HG02610 (cell line): ENCODE measurements at regions not wholly inside any gene's neighbourhood (a gene's known extent, or its start where the extent isn't known, plus 50 kb on each side); places are given as distances from the start of the nearest gene placed in this dataset.
A peak's percentile ranks its signal among the peaks of the same experiment; 100 is the strongest.

Experiments used
- ATAC-seq: cut with Tn5 transposase; IDR thresholded peaks from one replicate; pipeline ENCODE4 v1.9.1; 2021; ENCODE audit warnings: mild to moderate bottlenecking, moderate library complexity; ENCODE audit not compliant: unreplicated experiment

DNA sequence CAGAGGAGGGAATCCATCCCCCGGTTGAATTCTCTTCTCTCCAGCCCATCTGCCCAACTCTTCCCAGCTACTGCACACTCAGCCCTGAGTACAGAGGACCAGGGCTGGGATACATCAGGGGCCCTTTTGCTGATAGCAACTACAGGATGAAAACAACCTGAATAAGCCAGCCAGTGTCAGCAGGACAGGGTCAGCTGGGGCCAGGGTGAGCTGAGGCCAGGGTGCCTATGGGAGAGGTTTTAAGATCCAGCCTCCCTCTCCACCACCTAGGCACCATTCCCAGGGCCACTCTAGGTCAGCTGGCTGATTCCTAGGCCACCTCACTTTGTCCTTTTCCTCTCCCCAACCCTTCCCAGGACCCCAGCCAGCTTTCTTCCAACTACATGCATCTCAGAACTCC, 83.8 kb downstream of the MRPL46 start:
- no peak for ATAC-seq

DNA sequence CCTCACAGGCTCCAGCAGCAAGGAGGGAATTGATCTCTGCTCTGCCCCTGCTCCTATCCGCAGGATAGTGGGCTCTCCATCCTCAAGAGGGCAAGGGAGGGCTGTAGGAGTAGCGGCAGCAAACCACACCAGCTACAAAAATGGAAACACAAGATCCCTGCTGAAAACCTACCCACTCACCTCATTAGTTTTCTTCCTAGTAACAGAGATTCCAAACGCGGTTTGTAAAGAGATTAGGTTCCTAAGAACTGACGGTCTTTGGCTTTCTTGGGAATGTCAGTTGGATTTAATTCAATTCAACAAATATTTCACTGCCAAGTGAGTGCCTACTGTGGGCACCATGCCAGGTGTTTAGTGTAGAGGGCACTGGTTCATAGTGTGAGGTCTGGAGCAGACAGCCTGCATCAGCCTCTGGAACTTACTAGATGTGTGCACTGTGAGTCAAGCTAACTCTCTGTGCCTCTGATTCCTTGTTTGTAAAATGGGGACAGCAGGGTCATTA, 84.7 kb downstream of the MRPL46 start:
- no peak for ATAC-seq

DNA sequence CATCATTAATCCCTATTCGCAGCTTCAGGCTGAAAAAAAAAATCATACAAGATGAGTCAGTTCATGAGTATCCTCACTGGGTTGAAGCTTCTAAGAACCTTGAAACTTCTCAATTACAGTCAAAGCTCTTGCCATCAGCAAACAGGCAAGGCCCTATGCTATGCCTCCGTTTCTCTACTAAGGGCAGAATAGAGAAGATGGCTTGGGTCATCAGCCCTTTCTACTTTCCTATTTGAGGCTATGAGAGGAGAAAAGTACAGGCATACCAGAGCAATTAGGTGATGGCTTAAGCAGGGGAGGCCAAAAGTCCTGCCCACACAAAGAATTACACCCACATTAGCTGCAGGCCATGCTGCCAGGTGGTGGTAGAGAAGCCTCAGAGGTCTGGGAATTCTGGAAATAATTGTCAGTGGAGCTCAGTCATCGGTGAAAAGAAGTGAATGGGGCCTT, 89.0 kb downstream of the MRPL46 start:
- ATAC-seq = no peak

DNA sequence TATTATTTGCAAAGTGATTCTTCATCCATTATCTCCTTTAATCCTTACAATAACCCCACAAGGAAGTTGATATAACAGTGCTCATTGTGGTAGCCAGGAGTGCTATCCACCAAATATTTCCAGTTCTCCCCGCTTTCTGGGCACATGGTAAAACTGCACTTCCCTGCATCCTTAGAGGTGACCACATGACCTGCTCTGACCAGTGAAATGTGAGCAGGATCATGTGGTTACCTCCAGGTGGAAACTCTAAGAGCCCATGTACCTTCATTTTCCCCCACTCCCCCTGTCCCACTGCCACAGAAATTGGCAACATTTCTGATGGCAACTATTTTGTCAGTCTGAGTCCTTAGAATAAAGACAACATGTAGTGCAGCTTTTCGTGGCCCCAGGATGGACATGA, 89.7 kb downstream of the MRPL46 start:
- ATAC-seq = no peak

DNA sequence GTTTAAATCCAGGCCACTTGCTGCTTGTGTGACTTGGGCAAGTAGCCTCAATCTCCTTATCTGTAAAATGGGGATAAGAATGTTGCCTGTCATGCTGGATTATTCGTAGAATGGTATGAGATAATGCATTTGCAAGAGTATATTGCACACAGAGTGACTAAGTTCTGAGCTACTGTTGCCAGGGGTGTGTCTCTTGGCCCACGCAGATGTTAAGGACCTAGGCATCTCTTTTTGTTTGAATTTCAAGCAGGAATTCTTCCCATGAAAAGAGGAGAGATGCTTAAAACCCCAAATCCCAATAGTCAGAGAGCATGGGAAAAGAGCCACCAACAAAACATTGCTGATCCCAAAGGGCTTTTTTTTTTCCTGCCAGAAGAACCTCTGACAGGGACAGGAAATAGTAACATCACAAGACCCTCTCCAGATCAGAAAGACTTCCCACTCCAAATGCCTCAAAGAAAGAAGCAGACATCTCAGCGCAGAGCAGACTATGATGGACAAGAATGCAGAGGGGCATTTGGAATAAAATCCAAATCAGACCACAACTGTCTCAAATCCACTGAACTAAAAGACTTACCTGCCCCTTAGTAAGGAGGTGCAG, 90.5 kb downstream of the MRPL46 start:
- no peak for ATAC-seq

- no peak for ATAC-seq
These were observed 91.8 kb downstream of the MRPL46 start for GRCh38 chr15:88375234-88375927.

DNA sequence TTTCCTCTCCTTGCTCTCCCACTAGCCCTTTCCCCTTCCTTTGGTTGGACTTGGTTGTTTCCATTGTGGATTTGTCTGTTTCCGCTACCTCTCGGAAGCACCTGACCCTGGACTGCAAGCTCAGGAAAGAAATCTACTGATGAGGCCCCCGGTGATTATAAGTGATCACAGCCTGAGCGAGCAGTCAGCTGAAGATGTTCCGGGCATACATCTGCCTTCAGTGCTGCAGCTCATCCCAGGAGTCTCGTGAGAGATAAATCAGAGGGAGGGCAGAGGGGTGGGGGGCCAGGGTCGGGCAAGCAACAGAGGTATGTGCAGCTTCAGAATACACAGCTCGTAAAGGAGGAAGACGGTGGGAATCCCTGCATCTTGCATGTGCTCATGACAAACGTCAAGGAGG, 102.1 kb downstream of the MRPL46 start:
- no peak for ATAC-seq

- ATAC-seq = no peak
These were observed 92.2 kb upstream of the NTRK3 start for GRCh38 chr15:88348579-88349230.

DNA sequence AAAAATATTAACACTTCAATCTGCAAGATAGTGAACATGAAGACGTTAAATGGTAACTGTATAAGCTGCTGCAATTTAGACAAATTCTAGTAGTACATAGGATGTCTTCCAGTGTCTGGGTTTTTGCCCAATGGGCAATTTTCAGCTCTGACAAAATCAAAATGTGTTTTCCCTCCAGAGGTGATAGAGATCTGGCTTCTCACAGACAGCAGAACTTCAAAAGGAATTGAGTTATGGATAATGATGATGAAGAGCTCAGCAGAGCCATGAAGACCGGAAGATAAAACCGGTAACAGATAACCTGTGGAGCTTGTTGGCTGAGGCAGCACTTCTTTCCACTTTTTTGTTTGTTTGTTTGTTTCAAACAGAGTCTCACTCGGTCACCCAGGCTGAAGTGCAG, 89.4 kb upstream of the NTRK3 start:
- ATAC-seq = no peak

DNA sequence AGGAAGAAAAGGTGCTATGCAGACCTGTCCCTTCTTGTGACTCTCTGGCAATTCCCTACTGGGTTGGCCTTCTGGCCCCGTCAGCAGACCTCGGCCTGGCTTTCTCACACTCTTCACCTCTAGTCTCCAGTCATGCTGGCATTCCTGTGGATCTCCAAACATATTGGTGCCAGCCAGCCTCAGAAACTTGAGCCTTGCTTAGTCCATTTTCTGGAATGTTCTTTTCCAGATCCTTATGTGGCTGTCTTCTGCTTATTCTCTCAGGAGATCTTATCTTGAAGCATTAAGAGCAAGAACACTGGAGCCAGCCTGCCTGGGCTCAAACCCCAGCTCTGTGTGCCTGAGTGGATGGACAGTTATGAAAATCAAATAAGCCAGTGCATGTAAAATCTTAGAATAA, 88.2 kb upstream of the NTRK3 start:
- no peak for ATAC-seq

DNA sequence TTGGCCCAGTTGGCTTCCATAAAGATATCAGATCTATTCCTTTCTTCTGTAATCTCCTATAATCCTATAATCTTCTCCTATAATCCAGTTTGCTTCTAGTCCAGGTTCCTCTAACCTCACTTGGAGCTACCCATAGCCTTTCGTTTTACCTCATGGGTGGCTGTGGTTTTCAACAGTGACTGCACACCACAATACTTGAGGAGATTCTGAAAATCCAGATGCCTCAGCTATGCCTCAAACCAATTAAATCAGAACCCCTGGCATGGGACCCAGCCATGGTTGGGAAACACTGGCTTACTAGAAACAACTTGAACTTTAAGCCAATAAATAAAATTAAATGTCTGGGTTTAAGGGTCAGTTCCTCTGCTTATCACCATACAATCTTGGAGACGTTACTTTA, 86.1 kb upstream of the NTRK3 start:
- ATAC-seq = no peak

DNA sequence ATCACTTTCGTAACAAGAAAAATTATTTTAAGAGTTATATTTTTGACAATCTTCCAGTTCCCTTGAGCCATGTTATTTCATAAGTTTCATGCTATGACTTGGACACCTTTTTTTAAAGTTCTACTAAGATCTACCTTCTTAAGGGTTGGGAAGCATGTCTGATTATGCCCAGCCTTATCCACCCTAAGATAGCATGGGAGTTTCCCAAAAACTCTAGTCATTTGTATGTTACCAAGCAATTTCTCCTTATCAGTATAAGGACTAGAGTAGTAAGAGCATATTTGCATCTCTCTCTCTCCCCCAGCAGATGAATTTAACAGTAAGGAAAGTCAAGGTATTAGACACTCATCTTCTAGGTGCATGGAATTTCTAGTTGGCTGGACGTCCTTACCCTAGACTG, 85.1 kb upstream of the NTRK3 start:
- no peak for ATAC-seq

DNA sequence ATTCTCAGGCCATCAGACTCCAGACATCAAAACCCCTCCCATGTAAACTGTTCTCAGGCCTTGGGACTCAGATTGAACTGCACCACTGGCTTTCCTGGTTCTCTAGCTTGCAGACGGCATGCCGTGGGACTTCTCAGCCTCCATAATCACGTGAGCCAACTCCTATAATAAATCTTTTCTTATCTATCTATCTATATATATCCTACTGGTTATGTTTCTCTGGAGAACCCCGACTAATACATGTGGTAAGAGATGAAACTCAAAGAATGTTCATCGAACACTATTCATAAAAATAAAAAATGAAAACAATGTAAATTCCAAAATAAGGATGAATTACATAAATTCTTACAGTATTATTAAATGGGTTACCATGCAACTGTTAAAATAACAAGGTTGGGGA, 84.5 kb upstream of the NTRK3 start:
- no peak for ATAC-seq

GRCh38 chr15:88337993-88338392, 81.5 kb upstream of the NTRK3 start:
- no peak for ATAC-seq

- ATAC-seq = no peak
These were observed 78.5 kb upstream of the NTRK3 start for GRCh38 chr15:88335074-88335473.

DNA sequence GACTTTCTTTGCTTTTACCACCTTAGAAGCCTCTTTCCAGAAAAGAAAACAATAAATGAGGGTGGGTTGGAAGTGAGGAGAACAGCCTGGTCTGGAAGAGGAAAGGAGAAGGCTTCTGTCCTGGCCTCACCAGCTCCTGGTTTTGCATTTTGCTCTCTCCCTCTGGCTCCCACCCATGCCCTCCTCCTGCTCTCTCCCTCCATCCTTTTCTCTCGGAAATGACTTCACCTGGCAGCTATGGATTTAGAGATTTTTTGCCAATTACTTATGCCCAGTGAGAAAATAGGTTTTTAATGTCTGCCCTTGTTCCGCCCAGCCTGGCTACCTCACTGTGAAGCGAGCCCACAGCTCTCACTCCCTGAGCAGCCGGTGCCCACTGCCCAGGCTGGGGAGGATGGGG, 77.9 kb upstream of the NTRK3 start:
- ATAC-seq = no peak

DNA sequence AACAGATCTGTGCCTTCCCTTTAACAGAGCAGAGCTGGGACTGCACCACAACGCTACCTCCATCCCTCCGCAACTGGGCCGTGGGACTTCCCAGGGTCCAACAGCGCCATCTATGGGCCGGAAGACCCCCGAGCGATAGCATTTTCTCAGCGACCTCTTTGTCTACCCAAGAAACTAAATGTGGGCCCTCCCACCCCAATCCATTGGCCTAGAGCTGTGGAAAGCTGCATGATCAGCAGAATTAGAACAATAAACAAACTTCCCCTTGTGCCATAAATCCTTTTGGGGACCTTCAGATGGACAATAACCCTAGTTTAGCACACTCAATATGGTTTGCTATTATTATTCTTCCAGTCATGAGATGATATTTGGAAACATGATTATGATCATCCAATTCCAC, 74.8 kb upstream of the NTRK3 start:
- peak; percentile 50 for ATAC-seq

GRCh38 chr15:88326924-88327323, 70.4 kb upstream of the NTRK3 start:
- no peak for ATAC-seq

- ATAC-seq = no peak
These were observed 68.2 kb upstream of the NTRK3 start for GRCh38 chr15:88324741-88325065.

DNA sequence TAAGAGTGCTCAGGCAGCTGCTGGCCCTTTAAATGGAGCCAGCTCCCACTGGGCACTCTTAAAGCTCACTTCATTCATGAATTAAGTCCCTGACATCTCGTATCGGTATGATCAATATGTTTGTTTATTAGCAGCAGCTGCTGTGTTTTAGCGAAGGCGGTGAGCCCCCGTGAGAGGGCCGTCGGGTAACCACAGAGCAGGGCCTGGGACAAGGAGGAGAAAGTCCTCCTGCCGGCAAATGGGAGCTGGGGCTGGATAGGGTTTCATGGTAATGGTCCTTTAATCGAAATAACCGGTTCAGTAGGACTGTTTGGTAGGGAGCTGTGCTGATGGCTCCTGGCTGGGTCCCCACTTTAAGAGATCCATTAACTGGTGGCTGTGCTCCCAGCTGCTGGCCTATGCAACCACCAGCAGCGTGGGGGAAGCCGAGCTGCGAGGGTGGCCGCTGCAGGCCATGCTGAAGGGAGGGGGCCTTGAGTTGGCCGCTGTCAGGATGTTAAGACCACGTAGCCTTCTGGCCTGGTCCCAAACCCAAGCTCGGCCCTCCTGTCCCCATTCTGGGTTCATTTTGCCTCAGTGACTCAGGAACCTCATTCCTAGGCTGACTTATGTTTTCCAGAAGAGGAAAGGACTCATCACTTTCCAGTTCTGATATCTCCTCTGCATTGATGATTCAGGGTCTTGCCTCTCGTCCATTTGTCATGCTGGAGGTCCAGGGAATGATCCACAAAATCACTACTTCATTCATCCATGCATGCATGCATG, 67.6 kb upstream of the NTRK3 start:
- no peak for ATAC-seq

DNA sequence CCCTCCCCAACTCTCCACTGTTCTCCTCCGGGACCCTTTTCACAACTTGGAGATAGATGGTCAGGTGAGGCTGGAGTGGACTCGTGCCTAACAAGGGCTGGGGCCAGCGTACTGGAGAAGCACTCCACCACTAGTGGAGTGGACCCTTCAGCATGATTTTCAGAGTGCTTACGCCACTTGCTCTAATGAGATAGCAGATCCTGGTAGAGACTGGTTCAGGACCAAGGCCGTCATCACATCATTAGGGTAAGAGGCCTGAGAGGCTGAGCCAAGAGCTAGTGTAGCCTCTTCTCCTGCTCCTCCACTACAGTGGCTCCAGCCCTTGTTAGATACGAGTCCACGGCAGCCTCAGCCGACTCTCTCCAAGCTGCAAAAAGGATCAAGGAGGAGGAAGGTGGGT, 66.9 kb upstream of the NTRK3 start:
- no peak for ATAC-seq

DNA sequence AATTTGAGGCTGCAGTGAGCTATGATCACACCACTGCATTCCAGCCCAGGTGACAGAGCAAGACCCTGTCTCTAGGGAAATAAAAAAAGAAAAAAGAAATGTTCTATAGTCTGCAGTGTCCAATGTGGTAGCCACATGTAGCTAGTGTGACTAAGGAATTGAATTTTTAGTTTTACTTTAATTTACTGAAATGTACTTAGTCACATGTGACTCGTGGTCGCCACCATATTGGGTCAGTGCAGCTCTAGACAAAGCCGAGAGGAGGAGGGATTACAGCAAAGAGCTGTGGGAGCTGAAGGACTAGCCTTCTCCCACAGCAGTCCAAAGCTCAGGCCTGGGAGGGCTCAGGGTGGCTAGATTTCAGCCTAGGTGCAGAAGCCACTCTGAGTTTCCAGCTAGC, 65.9 kb upstream of the NTRK3 start:
- no peak for ATAC-seq
